ENCODE measurements at regions not wholly inside any gene's neighbourhood (a gene's known extent, or its start where the extent isn't known, plus 50 kb on each side); places are given as distances from the start of the nearest gene placed in this dataset.
A peak's percentile ranks its signal among the peaks of the same experiment; 100 is the strongest.
"Not testable (repeated sequence)": the region's sequence is repeated elsewhere in the genome, so short reads cannot be mapped to it uniquely, and the experiment has no call there.

GRCh38 chr16:88170528-88170991 is 212.2 kb upstream of the ZNF469 start:
- H3K4me1 ChIP-seq (replicated peaks in 1 of 2): no peaks in the 10 kb centered on the region
- ATAC-seq (replicated peaks in 6 of 8): no peak
- no peak overlapping the region for H3K4me3 ChIP-seq
- WGBS, 10 experiments: 20 to 100% (median 81%) methylated on average over 1 to 9 of the region's 17 CpGs; no CpG with 5 or more reads in 2 of the 10 experiments
- in situ Hi-C loops (cut with MboI; ENCODE audit: low pct_unique_long_range_greater_than_20kb in 2 of 9, low sequenced_read_pairs in 9 of 9, unreplicated experiment in 9 of 9): no loop called here
- H3K27ac ChIP-seq: no peak overlapping the region

GRCh38 chr16:88171126-88171525 is 211.6 kb upstream of the ZNF469 start:
- 80% methylated on average over 1 of the region's 1 CpG; no CpG with 5 or more reads in 9 of the 10 experiments for WGBS, 10 experiments
- H3K4me1 ChIP-seq (replicated peaks in 1 of 2); in situ Hi-C loops (cut with MboI; ENCODE audit: low pct_unique_long_range_greater_than_20kb in 2 of 9, low sequenced_read_pairs in 9 of 9, unreplicated experiment in 9 of 9); ATAC-seq (replicated peaks in 6 of 8); H3K27ac ChIP-seq; H3K4me3 ChIP-seq: not testable (repeated sequence)

- not testable (repeated sequence) for H3K4me3 ChIP-seq; ATAC-seq (replicated peaks in 6 of 8); H3K4me1 ChIP-seq (replicated peaks in 1 of 2); H3K27ac ChIP-seq
- in situ Hi-C loops (cut with MboI; ENCODE audit: low pct_unique_long_range_greater_than_20kb in 2 of 9, low sequenced_read_pairs in 9 of 9, unreplicated experiment in 9 of 9): loop anchor here in 2 of 9 experiments (25.0 kb wide), 2 partner anchors 236 to 336 kb away; no protein-coding TSS in a partner anchor
- WGBS, 10 experiments: no CpG with 5 or more reads among the region's 8 CpGs
Measured at GRCh38 chr16:88176184-88176583, 206.6 kb upstream of the ZNF469 start.

- ATAC-seq (replicated peaks in 6 of 8); H3K4me3 ChIP-seq; H3K27ac ChIP-seq; H3K4me1 ChIP-seq (replicated peaks in 1 of 2): not testable (repeated sequence)
- 30 to 94% methylated on average over 2 to 6 of the region's 23 CpGs; no CpG with 5 or more reads in 8 of the 10 experiments for WGBS, 10 experiments
- in situ Hi-C loops (cut with MboI; ENCODE audit: low pct_unique_long_range_greater_than_20kb in 2 of 9, low sequenced_read_pairs in 9 of 9, unreplicated experiment in 9 of 9): loop anchor here in 2 of 9 experiments (25.0 kb wide), 2 partner anchors 236 to 336 kb away; no protein-coding TSS in a partner anchor
Measured at GRCh38 chr16:88176591-88177180, 206.1 kb upstream of the ZNF469 start.

GRCh38 chr16:88178251-88178650 is 204.5 kb upstream of the ZNF469 start:
- not testable (repeated sequence) for H3K27ac ChIP-seq; ATAC-seq (replicated peaks in 6 of 8); H3K4me3 ChIP-seq; H3K4me1 ChIP-seq (replicated peaks in 1 of 2)
- WGBS, 10 experiments: no CpG with 5 or more reads among the region's 15 CpGs
- in situ Hi-C loops (cut with MboI; ENCODE audit: low pct_unique_long_range_greater_than_20kb in 2 of 9, low sequenced_read_pairs in 9 of 9, unreplicated experiment in 9 of 9): loop anchor here in 2 of 9 experiments (25.0 kb wide), 2 partner anchors 234 to 334 kb away; no protein-coding TSS in a partner anchor

- WGBS, 10 experiments: 100% methylated on average over 1 of the region's 15 CpGs; no CpG with 5 or more reads in 9 of the 10 experiments
- not testable (repeated sequence) for ATAC-seq (replicated peaks in 6 of 8); H3K4me3 ChIP-seq; H3K27ac ChIP-seq; H3K4me1 ChIP-seq (replicated peaks in 1 of 2)
- in situ Hi-C loops (cut with MboI; ENCODE audit: low pct_unique_long_range_greater_than_20kb in 2 of 9, low sequenced_read_pairs in 9 of 9, unreplicated experiment in 9 of 9): loop anchor here in 2 of 9 experiments (25.0 kb wide), 2 partner anchors 233 to 333 kb away; no protein-coding TSS in a partner anchor
Measured at GRCh38 chr16:88178896-88179295, 203.9 kb upstream of the ZNF469 start.

GRCh38 chr16:88182967-88183881 is 199.5 kb upstream of the ZNF469 start:
- H3K4me1 ChIP-seq (replicated peaks in 1 of 2): peaks cover 7 to 11% of the 10 kb centered on the region in 2 donors
- ATAC-seq (replicated peaks in 6 of 8); H3K4me3 ChIP-seq; H3K27ac ChIP-seq: not testable (repeated sequence)
- in situ Hi-C loops (cut with MboI; ENCODE audit: low pct_unique_long_range_greater_than_20kb in 2 of 9, low sequenced_read_pairs in 9 of 9, unreplicated experiment in 9 of 9): loop anchor here in 2 of 9 experiments (25.0 kb wide), 2 partner anchors 229 to 329 kb away; no protein-coding TSS in a partner anchor
- 76 to 100% (median 83%) methylated on average over 4 to 14 of the region's 33 CpGs; no CpG with 5 or more reads in 5 of the 10 experiments for WGBS, 10 experiments

- no CpG with 5 or more reads among the region's 14 CpGs for WGBS, 10 experiments
Measured at GRCh38 chr16:88184053-88184452, 198.7 kb upstream of the ZNF469 start.

GRCh38 chr16:88184566-88185355 is 198.0 kb upstream of the ZNF469 start:
- in situ Hi-C loops (cut with MboI; ENCODE audit: low pct_unique_long_range_greater_than_20kb in 2 of 9, low sequenced_read_pairs in 9 of 9, unreplicated experiment in 9 of 9): loop anchor here in 2 of 9 experiments (25.0 kb wide), 2 partner anchors 228 to 328 kb away; no protein-coding TSS in a partner anchor
- ATAC-seq (replicated peaks in 6 of 8): peak in 2 of 8 experiments; percentile 69 to 93
- H3K4me3 ChIP-seq, H3K27ac ChIP-seq: not testable (repeated sequence)
- 0 to 98% methylated on average over 1 to 7 of the region's 36 CpGs; no CpG with 5 or more reads in 8 of the 10 experiments for WGBS, 10 experiments
- H3K4me1 ChIP-seq (replicated peaks in 1 of 2): peaks cover 7 to 11% of the 10 kb centered on the region in 2 donors

More at GRCh38 chr16:88184053-88184452, 198.7 kb upstream of the ZNF469 start:
- in situ Hi-C loops (cut with MboI; ENCODE audit: low pct_unique_long_range_greater_than_20kb in 2 of 9, low sequenced_read_pairs in 9 of 9, unreplicated experiment in 9 of 9): loop anchor here in 2 of 9 experiments (25.0 kb wide), 2 partner anchors 228 to 328 kb away; no protein-coding TSS in a partner anchor
- peaks cover 7 to 11% of the 10 kb centered on the region in 2 donors for H3K4me1 ChIP-seq (replicated peaks in 1 of 2)
- ATAC-seq (replicated peaks in 6 of 8); H3K4me3 ChIP-seq; H3K27ac ChIP-seq: not testable (repeated sequence)

- in situ Hi-C loops (cut with MboI; ENCODE audit: low pct_unique_long_range_greater_than_20kb in 2 of 9, low sequenced_read_pairs in 9 of 9, unreplicated experiment in 9 of 9): loop anchor here in 2 of 9 experiments (25.0 kb wide), 2 partner anchors 227 to 327 kb away; no protein-coding TSS in a partner anchor
- not testable (repeated sequence) for ATAC-seq (replicated peaks in 6 of 8); H3K27ac ChIP-seq; H3K4me3 ChIP-seq
- 80 to 100% (median 100%) methylated on average over 1 to 3 of the region's 9 CpGs; no CpG with 5 or more reads in 7 of the 10 experiments for WGBS, 10 experiments
- peaks cover 7 to 11% of the 10 kb centered on the region in 2 donors for H3K4me1 ChIP-seq (replicated peaks in 1 of 2)
Measured at GRCh38 chr16:88185406-88185805, 197.4 kb upstream of the ZNF469 start.

GRCh38 chr16:88185976-88186888 is 196.5 kb upstream of the ZNF469 start:
- not testable (repeated sequence) for H3K4me3 ChIP-seq
- WGBS, 10 experiments: 15 to 87% (median 68%) methylated on average over 2 to 6 of the region's 55 CpGs; no CpG with 5 or more reads in 6 of the 10 experiments
- in situ Hi-C loops (cut with MboI; ENCODE audit: low pct_unique_long_range_greater_than_20kb in 2 of 9, low sequenced_read_pairs in 9 of 9, unreplicated experiment in 9 of 9): loop anchor here in 2 of 9 experiments (25.0 kb wide), 2 partner anchors 226 to 326 kb away; no protein-coding TSS in a partner anchor
- ATAC-seq (replicated peaks in 6 of 8): peak in 7 of 8 experiments; percentile 28 to 86 (median 76)
- Histone ChIP-seq H3K27ac (peak overlapping the region in 1 of 2 donors; percentile 33), H3K4me1 (replicated peaks in 1 of 2) (peaks cover 7 to 11% of the 10 kb centered on the region in 2 donors)

Data from motor neuron (in vitro differentiated cells).